Mesothelial cell of epicardium (in vitro differentiated cells): ENCODE measurements at regions not wholly inside any gene's neighbourhood (a gene's known extent, or its start where the extent isn't known, plus 50 kb on each side); places are given as distances from the start of the nearest gene placed in this dataset.

Experiments
- DNase-seq, 2 experiments: peaks; one replicate each; pipeline ENCODE4 v3.0.0; 2021; ENCODE audit warnings: low spot score in 2 of 2; ENCODE audit not compliant: unreplicated experiment in 2 of 2
- H3K27ac Mint-ChIP-seq: 2 replicates; pipeline ENCODE4 v1.8.0; 2021; ENCODE audit warnings: mixed read lengths
- H3K27me3 Mint-ChIP-seq: 2 replicates; pipeline ENCODE4 v1.8.0; 2021; ENCODE audit warnings: low read depth, mixed read lengths
- H3K36me3 Mint-ChIP-seq: 2 replicates; pipeline ENCODE4 v1.8.0; 2021; ENCODE audit warnings: mixed read lengths
- H3K4me1 Mint-ChIP-seq: 2 replicates; pipeline ENCODE4 v1.8.0; 2021; ENCODE audit warnings: mixed read lengths
- H3K4me3 Mint-ChIP-seq: 2 replicates; pipeline ENCODE4 v1.8.0; 2021; ENCODE audit warnings: mild to moderate bottlenecking, moderate library complexity, mixed read lengths
- H3K9me3 Mint-ChIP-seq: 2 replicates; pipeline ENCODE4 v1.8.0; 2021; ENCODE audit warnings: mixed read lengths
- CTCF ChIP-seq: fragments of 200-600 bp; sonication (generic); IDR thresholded peaks from one replicate; pipeline ENCODE4 v1.5.0; 2021; ENCODE audit warnings: antibody characterized with exemption; ENCODE audit not compliant: unreplicated experiment

DNA sequence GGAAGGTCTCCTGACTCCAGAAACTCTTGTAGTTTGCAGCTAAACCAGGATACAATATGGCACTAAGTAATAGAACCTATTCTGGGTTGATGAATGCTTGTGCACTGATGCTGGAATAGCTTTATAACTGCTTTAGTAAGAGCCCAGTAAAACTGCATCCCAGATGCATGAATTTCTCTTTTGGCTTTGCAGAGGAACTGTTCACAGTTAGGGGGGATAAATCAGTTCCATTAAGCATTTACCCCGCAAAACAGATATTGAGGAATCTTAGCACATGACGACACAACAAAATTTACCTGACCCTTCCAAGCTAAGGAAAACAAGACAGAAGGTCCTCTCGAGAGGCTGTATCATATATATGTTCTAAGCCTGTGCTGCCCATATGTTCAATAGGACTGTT lies 457.4 kb downstream of the FOXG1 start:
- no peak for TF ChIP-seq CTCF
- no peaks in the 10 kb centered on the region for H3K9me3 Mint-ChIP-seq
- DNase-seq, result no peak
- no peak overlapping the region for H3K4me3 Mint-ChIP-seq
- H3K4me1 Mint-ChIP-seq, result no peaks in the 10 kb centered on the region
- no peaks in the 10 kb centered on the region for H3K36me3 Mint-ChIP-seq
- peaks cover 76% of the 10 kb centered on the region for H3K27me3 Mint-ChIP-seq
- H3K27ac Mint-ChIP-seq, result no peak overlapping the region

DNA sequence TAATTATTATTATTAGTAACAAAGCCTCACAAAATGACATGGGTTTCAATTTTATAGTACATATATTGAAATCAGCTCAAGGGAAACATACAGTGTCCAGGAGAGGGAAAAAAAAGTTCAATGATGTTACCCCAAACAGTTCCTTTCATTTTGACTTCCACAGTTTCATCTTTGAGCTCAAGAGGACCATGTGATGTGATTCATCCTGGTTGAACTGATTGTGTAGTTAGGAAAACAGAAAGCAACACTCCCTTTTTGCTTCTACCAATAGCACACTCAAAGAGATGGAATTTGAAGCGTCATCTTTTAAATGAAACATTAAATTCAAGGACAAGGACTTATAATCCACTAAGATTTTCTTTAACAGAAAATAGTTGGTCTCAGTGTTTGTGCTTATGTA lies 461.0 kb downstream of the FOXG1 start:
- no peak for TF ChIP-seq CTCF
- DNase-seq, result no peak
- no peaks in the 10 kb centered on the region for H3K36me3 Mint-ChIP-seq
- H3K27ac Mint-ChIP-seq, result no peak overlapping the region
- H3K4me1 Mint-ChIP-seq, result no peaks in the 10 kb centered on the region
- no peak overlapping the region for H3K4me3 Mint-ChIP-seq
- H3K9me3 Mint-ChIP-seq, result no peaks in the 10 kb centered on the region
- peaks cover 50% of the 10 kb centered on the region for H3K27me3 Mint-ChIP-seq

- H3K27me3 Mint-ChIP-seq, result peaks cover 21% of the 10 kb centered on the region
- H3K27ac Mint-ChIP-seq, result no peak overlapping the region
- no peaks in the 10 kb centered on the region for H3K36me3 Mint-ChIP-seq
These were observed 465.6 kb downstream of the FOXG1 start for GRCh38 chr14:29232153-29232552.

GRCh38 chr14:29232711-29233110 lies 466.1 kb downstream of the FOXG1 start:
- H3K27ac Mint-ChIP-seq, result no peak overlapping the region
- H3K36me3 Mint-ChIP-seq, result no peaks in the 10 kb centered on the region
- H3K4me3 Mint-ChIP-seq, result no peak overlapping the region
- H3K27me3 Mint-ChIP-seq, result peaks cover 19% of the 10 kb centered on the region
- H3K9me3 Mint-ChIP-seq, result no peaks in the 10 kb centered on the region
- H3K4me1 Mint-ChIP-seq, result no peaks in the 10 kb centered on the region
- TF ChIP-seq CTCF, result no peak
- DNase-seq, result no peak

More at GRCh38 chr14:29232153-29232552, 465.6 kb downstream of the FOXG1 start:
- no peak for TF ChIP-seq CTCF
- H3K4me3 Mint-ChIP-seq, result no peak overlapping the region
- no peaks in the 10 kb centered on the region for H3K9me3 Mint-ChIP-seq
- H3K4me1 Mint-ChIP-seq, result no peaks in the 10 kb centered on the region
- no peak for DNase-seq

- Mint-ChIP-seq H3K36me3 (no peaks in the 10 kb centered on the region), H3K27me3 (peaks cover 17% of the 10 kb centered on the region), H3K27ac (no peak overlapping the region), H3K9me3 (no peaks in the 10 kb centered on the region), H3K4me3 (no peak overlapping the region), H3K4me1 (no peaks in the 10 kb centered on the region)
- no peak for DNase-seq
- no peak for TF ChIP-seq CTCF
These were observed 466.6 kb downstream of the FOXG1 start for GRCh38 chr14:29233188-29233587.

DNA sequence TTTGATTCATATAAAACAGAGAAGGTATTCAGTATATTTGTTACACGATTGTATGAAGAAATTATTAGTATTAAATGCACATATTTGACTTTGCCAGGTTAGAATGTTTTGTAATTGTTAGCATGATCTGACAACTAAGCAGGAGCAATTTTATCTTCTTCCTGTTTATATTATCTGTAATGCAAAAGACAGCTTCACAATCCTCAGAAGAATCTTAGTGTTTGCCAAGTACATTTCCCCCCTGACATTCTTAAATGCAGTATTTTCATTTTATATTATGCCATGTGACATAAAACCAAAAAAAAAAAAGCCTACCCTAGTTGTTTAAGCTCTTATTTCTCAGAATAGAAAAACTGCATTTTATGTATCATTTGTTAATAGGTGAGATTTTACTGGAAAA lies 469.4 kb downstream of the FOXG1 start:
- Mint-ChIP-seq H3K4me3 (no peak overlapping the region), H3K27me3 (peaks cover 14% of the 10 kb centered on the region), H3K27ac (no peak overlapping the region), H3K9me3 (no peaks in the 10 kb centered on the region), H3K36me3 (no peaks in the 10 kb centered on the region), H3K4me1 (no peaks in the 10 kb centered on the region)
- no peak for DNase-seq
- no peak for TF ChIP-seq CTCF
